A673 (cell line): ENCODE measurements at regions not wholly inside any gene's neighbourhood (a gene's known extent, or its start where the extent isn't known, plus 50 kb on each side); places are given as distances from the start of the nearest gene placed in this dataset.

Experiments
- BruUV-seq: library from RNA; stranded (reverse); fragments of 400-500 nt; replicated peaks from 2 replicates; lab custom pipeline; 2021; lab: Mats Ljungman, UMichigan
- CTCF ChIA-PET: fragments of 300-600 bp; sonication (Branson Sonifier 250); formaldehyde crosslinking; loops from one replicate; lab custom pipeline; 2022; ENCODE audit warnings: antibody characterized with exemption; lab: Charles Lee
- POLR2A ChIA-PET: fragments of 300-600 bp; sonication (Branson Sonifier 250); formaldehyde crosslinking; loops from one replicate; lab custom pipeline; 2022; ENCODE audit warnings: antibody characterized with exemption; ENCODE audit not compliant: low non-redundant PET; lab: Charles Lee
- DNase-seq: peaks from one replicate; pipeline ENCODE4 v3.0.0-alpha.2; 2015; ENCODE audit warnings: low spot score
- H3K27ac ChIP-seq: fragments of 200-600 bp; sonication (generic); 2 replicates; pipeline ENCODE4 v1.5.1; 2016; ENCODE audit warnings: mixed run types, low read depth, mild to moderate bottlenecking, mixed read lengths, antibody characterized with exemption, low read length; ENCODE audit not compliant: poor library complexity, severe bottlenecking
- H3K27me3 ChIP-seq: fragments of 200-600 bp; sonication (generic); replicated peaks from 2 replicates; pipeline ENCODE4 v1.6.1; 2017; ENCODE audit warnings: mixed run types, low read depth, mild to moderate bottlenecking, mixed read lengths, antibody characterized with exemption, low read length; ENCODE audit not compliant: insufficient read depth, poor library complexity
- H3K36me3 ChIP-seq: fragments of 200-600 bp; sonication (generic); 2 replicates; pipeline ENCODE4 v1.6.1; 2016; ENCODE audit warnings: mixed run types, mild to moderate bottlenecking, mixed read lengths, antibody characterized with exemption, low read length; ENCODE audit not compliant: insufficient read depth, poor library complexity, severe bottlenecking
- H3K4me1 ChIP-seq: fragments of 200-600 bp; sonication (generic); 2 replicates; pipeline ENCODE4 v1.6.1; 2017; ENCODE audit warnings: mixed run types, mild to moderate bottlenecking, mixed read lengths, antibody characterized with exemption, low read length; ENCODE audit not compliant: insufficient read depth, poor library complexity, severe bottlenecking
- H3K4me3 ChIP-seq: fragments of 200-600 bp; sonication (generic); 2 replicates; pipeline ENCODE4 v1.5.1; 2016; ENCODE audit warnings: low read depth, mixed run types, mild to moderate bottlenecking, mixed read lengths, low read length; ENCODE audit not compliant: poor library complexity, severe bottlenecking
- H3K9me3 ChIP-seq: fragments of 200-600 bp; sonication (generic); 2 replicates; pipeline ENCODE4 v1.6.1; 2016; ENCODE audit warnings: mixed run types, low read depth, mild to moderate bottlenecking, mixed read lengths, antibody characterized with exemption, low read length; ENCODE audit not compliant: poor library complexity, severe bottlenecking
- EZH2 ChIP-seq: fragments of 200-600 bp; sonication (generic); IDR thresholded peaks from 2 replicates; pipeline ENCODE4 v1.6.1; 2017; ENCODE audit warnings: borderline replicate concordance, low read depth, mild to moderate bottlenecking, mixed read lengths, antibody characterized with exemption, low read length; ENCODE audit not compliant: poor library complexity, severe bottlenecking
- intact Hi-C: fragments of 100-400 bp; cut with micrococcal nuclease; formaldehyde crosslinking; loops from one replicate; pipeline ENCODE4 v1.10.0; 2022; ENCODE audit not compliant: unreplicated experiment
- TF ChIP-seq, protein P1 (sequence below): fragments of 300-800, 200-600 bp; sonication (generic); conservative IDR thresholded peaks from 2 replicates; pipeline ENCODE4 v1.5.1; 2017; ENCODE audit warnings: low read depth, mild to moderate bottlenecking, antibody characterized with exemption, low read length, moderate library complexity, mixed read lengths

DNA sequence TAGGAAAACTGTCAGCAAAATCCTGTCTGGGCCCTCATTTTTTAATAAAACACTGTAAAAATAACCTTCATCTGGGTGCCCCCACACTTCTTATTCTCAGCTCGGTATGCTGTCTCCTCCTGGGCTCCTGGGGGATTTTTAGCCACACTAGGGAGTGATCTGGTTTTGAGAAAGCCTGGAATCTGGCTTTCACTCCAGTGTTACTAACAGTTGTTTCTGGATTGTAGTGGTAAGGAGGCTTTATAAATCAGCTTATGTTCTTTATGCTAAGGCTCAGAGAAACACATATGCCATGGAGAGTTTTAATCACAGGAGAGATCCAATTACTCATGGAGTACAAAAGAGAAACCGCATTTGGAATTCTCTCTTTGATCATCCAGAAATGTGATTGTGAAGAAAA is 744.3 kb upstream of the SOX11 start:
- POLR2A ChIA-PET, result no interaction called here
- BruUV-seq, result no TSS peak
- no peak for TF ChIP-seq EZH2
- TF ChIP-seq, protein P1, sequence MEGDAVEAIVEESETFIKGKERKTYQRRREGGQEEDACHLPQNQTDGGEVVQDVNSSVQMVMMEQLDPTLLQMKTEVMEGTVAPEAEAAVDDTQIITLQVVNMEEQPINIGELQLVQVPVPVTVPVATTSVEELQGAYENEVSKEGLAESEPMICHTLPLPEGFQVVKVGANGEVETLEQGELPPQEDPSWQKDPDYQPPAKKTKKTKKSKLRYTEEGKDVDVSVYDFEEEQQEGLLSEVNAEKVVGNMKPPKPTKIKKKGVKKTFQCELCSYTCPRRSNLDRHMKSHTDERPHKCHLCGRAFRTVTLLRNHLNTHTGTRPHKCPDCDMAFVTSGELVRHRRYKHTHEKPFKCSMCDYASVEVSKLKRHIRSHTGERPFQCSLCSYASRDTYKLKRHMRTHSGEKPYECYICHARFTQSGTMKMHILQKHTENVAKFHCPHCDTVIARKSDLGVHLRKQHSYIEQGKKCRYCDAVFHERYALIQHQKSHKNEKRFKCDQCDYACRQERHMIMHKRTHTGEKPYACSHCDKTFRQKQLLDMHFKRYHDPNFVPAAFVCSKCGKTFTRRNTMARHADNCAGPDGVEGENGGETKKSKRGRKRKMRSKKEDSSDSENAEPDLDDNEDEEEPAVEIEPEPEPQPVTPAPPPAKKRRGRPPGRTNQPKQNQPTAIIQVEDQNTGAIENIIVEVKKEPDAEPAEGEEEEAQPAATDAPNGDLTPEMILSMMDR, result no peak
- no peak overlapping the region for H3K4me3 ChIP-seq
- H3K36me3 ChIP-seq, result no peaks in the 10 kb centered on the region
- DNase-seq, result no peak
- intact Hi-C loops, result no loop called here
- no peaks in the 10 kb centered on the region for H3K27me3 ChIP-seq
- H3K27ac ChIP-seq, result no peak overlapping the region
- CTCF ChIA-PET, result no interaction called here
- no peaks in the 10 kb centered on the region for H3K9me3 ChIP-seq
- H3K4me1 ChIP-seq, result no peaks in the 10 kb centered on the region

DNA sequence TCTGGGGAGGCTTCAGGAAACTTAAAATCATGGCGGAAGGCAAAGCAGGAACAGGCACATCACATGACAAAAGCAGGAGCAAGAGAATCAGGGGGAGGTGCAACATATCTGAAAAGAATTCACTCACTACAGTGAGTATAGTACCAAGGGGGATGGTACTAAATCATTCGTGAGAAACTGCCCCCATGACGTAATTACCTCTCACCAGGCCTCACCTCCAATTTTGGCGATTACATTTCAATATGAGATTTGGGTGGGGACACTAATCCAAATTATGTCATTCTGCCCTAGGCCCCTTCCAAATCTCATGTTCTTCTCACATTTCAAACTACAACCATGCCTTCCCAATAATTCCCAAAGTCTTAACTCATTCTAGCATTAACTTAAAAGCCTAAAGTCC is 740.8 kb upstream of the SOX11 start:
- POLR2A ChIA-PET, result no interaction called here
- DNase-seq, result no peak

DNA sequence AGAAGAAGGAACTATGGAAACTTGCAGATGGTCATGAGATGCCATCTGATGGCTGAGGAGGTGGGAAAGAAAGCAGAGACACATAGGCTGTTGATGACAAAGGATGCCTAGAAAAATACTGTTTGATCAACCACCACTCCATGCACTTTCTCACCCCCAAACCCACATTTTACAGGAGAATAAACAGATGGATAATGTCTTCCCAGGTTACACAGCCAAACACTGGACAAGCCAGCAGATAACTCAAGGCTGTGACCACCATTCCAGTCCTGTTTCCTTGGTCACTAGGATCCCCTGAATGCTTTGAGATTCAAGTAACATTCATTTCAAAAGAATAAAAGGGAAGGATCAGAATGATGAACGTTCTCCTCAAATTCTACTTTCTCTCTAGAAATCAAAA is 733.0 kb upstream of the SOX11 start:
- BruUV-seq, result no TSS peak
- Histone ChIP-seq H3K4me1 (peaks cover 2% of the 10 kb centered on the region), H3K4me3 (no peak overlapping the region), H3K36me3 (no peaks in the 10 kb centered on the region), H3K9me3 (no peaks in the 10 kb centered on the region), H3K27ac (no peak overlapping the region), H3K27me3 (no peaks in the 10 kb centered on the region)
- ChIA-PET POLR2A (no interaction called here), CTCF (no interaction called here)
- DNase-seq, result no peak
- intact Hi-C loops, result no loop called here
- TF ChIP-seq, protein P1, result no peak
- no peak for TF ChIP-seq EZH2

More for the DNA sequence above, 740.8 kb upstream of the SOX11 start:
- H3K27me3 ChIP-seq, result no peaks in the 10 kb centered on the region
- no peaks in the 10 kb centered on the region for H3K9me3 ChIP-seq
- H3K4me3 ChIP-seq, result no peak overlapping the region
- no peak overlapping the region for H3K27ac ChIP-seq
- TF ChIP-seq, protein P1, result no peak
- TF ChIP-seq EZH2, result no peak
- CTCF ChIA-PET, result no interaction called here
- H3K36me3 ChIP-seq, result no peaks in the 10 kb centered on the region
- no peaks in the 10 kb centered on the region for H3K4me1 ChIP-seq
- intact Hi-C loops, result no loop called here
- no TSS peak for BruUV-seq
